ENCODE measurements at regions not wholly inside any gene's neighbourhood (a gene's known extent, or its start where the extent isn't known, plus 50 kb on each side); places are given as distances from the start of the nearest gene placed in this dataset.

GRCh38 chr3:76245622-76246021 lies 460.3 kb upstream of the ZNF717 start:
- DNase-seq (ENCODE audit: low read depth, low spot score): no peak
- CTCF ChIA-PET: no interaction called here
- TF ChIP-seq CTCF (IDR thresholded peaks at IDR 0.05; ENCODE audit: low read depth, low read length): no peak
- POLR2A ChIA-PET: no interaction called here
- H3K27me3 ChIP-seq (ENCODE audit: control insufficient read depth, insufficient read depth, low read length): no peaks in the 10 kb centered on the region
- H3K27ac ChIP-seq (ENCODE audit: low read depth, low read length): no peak overlapping the region
- H3K4me3 ChIP-seq (ENCODE audit: low read depth, low read length): no peak overlapping the region
- no peaks in the 10 kb centered on the region for H3K9me3 ChIP-seq (ENCODE audit: control insufficient read depth, insufficient read depth, low read length)

- Histone ChIP-seq H3K27me3 (ENCODE audit: control insufficient read depth, insufficient read depth, low read length) (no peaks in the 10 kb centered on the region), H3K9me3 (ENCODE audit: control insufficient read depth, insufficient read depth, low read length) (no peaks in the 10 kb centered on the region), H3K27ac (ENCODE audit: low read depth, low read length) (no peak overlapping the region), H3K4me3 (ENCODE audit: low read depth, low read length) (no peak overlapping the region)
- POLR2A ChIA-PET: no interaction called here
- no peak for TF ChIP-seq CTCF (IDR thresholded peaks at IDR 0.05; ENCODE audit: low read depth, low read length)
- CTCF ChIA-PET: no interaction called here
- DNase-seq (ENCODE audit: low read depth, low spot score): no peak
These were observed 479.1 kb upstream of the ZNF717 start for GRCh38 chr3:76264496-76264895.

GRCh38 chr3:76264911-76265310 lies 479.6 kb upstream of the ZNF717 start:
- DNase-seq (ENCODE audit: low read depth, low spot score): no peak
- Histone ChIP-seq H3K9me3 (ENCODE audit: control insufficient read depth, insufficient read depth, low read length) (no peaks in the 10 kb centered on the region), H3K27me3 (ENCODE audit: control insufficient read depth, insufficient read depth, low read length) (no peaks in the 10 kb centered on the region), H3K27ac (ENCODE audit: low read depth, low read length) (no peak overlapping the region), H3K4me3 (ENCODE audit: low read depth, low read length) (no peak overlapping the region)
- ChIA-PET CTCF (no interaction called here), POLR2A (no interaction called here)
- no peak for TF ChIP-seq CTCF (IDR thresholded peaks at IDR 0.05; ENCODE audit: low read depth, low read length)

GRCh38 chr3:76266511-76266910 lies 481.2 kb upstream of the ZNF717 start:
- no peaks in the 10 kb centered on the region for H3K9me3 ChIP-seq (ENCODE audit: control insufficient read depth, insufficient read depth, low read length)
- no peak overlapping the region for H3K4me3 ChIP-seq (ENCODE audit: low read depth, low read length)
- TF ChIP-seq CTCF (IDR thresholded peaks at IDR 0.05; ENCODE audit: low read depth, low read length): no peak
- no peaks in the 10 kb centered on the region for H3K27me3 ChIP-seq (ENCODE audit: control insufficient read depth, insufficient read depth, low read length)
- no peak overlapping the region for H3K27ac ChIP-seq (ENCODE audit: low read depth, low read length)
- ChIA-PET CTCF (no interaction called here), POLR2A (no interaction called here)
- no peak for DNase-seq (ENCODE audit: low read depth, low spot score)

- DNase-seq (ENCODE audit: low read depth, low spot score): no peak
- Histone ChIP-seq H3K4me3 (ENCODE audit: low read depth, low read length) (no peak overlapping the region), H3K9me3 (ENCODE audit: control insufficient read depth, insufficient read depth, low read length) (no peaks in the 10 kb centered on the region), H3K27me3 (ENCODE audit: control insufficient read depth, insufficient read depth, low read length) (no peaks in the 10 kb centered on the region), H3K27ac (ENCODE audit: low read depth, low read length) (no peak overlapping the region)
- no peak for TF ChIP-seq CTCF (IDR thresholded peaks at IDR 0.05; ENCODE audit: low read depth, low read length)
- ChIA-PET CTCF (no interaction called here), POLR2A (no interaction called here)
These were observed 482.6 kb upstream of the ZNF717 start for GRCh38 chr3:76267851-76268380.
